ENCODE measurements at regions not wholly inside any gene's neighbourhood (a gene's known extent, or its start where the extent isn't known, plus 50 kb on each side); places are given as distances from the start of the nearest gene placed in this dataset.
"Not testable (repeated sequence)": the region's sequence is repeated elsewhere in the genome, so short reads cannot be mapped to it uniquely, and the experiment has no call there.

DNA sequence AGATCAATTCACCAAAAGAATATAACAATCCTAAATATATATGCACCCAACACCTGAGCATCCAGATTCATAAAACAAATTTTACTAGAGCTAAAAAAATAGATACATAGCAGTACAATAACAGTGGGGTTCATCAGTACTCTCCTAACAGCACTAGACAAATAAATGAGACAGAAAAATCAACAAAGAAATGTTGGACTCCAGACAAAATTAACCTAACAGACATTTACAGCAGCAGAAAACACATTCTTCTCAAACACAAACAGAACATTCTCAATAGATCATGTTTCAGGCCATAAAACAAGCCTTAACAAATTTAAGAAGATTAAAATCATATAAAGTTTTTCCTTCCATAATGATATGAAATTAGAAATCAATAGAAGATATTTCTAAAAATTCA is 124.8 kb upstream of the NECTIN3 start:
- Histone ChIP-seq H3K36me3 (no peaks in the 10 kb centered on the region), H3K9me3 (peaks cover 12% of the 10 kb centered on the region), H3K4me1 (no peaks in the 10 kb centered on the region), H3K27ac (no peak overlapping the region), H3K4me3 (no peak overlapping the region), H3K27me3 (no peaks in the 10 kb centered on the region)
- DNase-seq (no peak), ATAC-seq (no peak)
- intact Hi-C loops (cut with DNase I): no loop called here
- TF ChIP-seq, protein P1, sequence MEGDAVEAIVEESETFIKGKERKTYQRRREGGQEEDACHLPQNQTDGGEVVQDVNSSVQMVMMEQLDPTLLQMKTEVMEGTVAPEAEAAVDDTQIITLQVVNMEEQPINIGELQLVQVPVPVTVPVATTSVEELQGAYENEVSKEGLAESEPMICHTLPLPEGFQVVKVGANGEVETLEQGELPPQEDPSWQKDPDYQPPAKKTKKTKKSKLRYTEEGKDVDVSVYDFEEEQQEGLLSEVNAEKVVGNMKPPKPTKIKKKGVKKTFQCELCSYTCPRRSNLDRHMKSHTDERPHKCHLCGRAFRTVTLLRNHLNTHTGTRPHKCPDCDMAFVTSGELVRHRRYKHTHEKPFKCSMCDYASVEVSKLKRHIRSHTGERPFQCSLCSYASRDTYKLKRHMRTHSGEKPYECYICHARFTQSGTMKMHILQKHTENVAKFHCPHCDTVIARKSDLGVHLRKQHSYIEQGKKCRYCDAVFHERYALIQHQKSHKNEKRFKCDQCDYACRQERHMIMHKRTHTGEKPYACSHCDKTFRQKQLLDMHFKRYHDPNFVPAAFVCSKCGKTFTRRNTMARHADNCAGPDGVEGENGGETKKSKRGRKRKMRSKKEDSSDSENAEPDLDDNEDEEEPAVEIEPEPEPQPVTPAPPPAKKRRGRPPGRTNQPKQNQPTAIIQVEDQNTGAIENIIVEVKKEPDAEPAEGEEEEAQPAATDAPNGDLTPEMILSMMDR (IDR thresholded peaks at IDR 0.05): no peak

DNA sequence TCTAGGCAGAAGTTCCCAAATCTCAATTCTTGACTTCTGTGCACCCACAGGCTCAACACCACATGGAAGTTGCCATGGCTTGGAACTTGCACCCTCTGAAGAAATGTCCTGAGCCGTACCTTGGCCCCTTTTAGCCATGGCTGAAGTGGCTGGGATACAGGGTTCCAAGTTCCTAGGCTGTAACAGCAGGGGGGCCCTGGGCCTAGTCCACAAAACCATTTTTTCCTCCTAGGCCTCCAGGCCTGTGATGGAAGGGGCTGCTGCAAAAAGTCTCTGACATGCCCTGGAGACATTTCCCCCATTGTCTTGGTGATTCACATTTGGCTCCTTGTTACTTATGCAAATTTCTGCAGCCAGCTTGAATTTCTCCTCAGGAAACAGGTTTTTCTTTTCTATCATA is 122.4 kb upstream of the NECTIN3 start:
- H3K9me3 ChIP-seq: peaks cover 12% of the 10 kb centered on the region

DNA sequence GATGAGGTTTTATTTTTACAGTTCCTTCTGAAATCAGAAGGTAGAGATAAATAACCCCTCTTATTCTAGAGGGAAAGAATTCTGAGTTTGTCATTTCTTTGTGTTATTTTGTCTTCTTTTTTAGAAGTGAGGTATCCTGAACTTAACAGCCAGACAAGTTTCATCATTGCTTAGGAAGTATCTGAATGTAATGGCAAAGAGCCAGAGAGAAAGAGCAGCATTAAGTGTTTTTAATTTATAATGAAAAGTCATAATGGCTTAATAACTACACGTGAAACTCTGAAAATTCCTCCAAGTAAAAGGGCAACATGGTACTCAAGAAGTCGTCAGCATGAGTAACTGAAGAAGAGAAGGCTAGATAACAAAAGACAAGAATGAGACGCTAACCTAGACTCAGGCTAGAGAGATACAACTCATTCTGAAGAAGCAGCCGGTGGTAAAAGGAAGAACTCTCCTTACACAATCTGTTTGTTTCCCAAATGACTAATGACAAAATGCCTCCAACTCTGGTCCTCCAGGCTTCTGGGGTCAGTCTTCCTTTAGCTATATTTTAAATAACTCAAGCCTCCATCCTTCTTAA is 116.2 kb upstream of the NECTIN3 start:
- TF ChIP-seq, protein P1 (IDR thresholded peaks at IDR 0.05): no peak
- H3K9me3 ChIP-seq: peaks cover 4% of the 10 kb centered on the region
- H3K4me1 ChIP-seq: no peaks in the 10 kb centered on the region
- DNase-seq (no peak), ATAC-seq (no peak)
- H3K4me3 ChIP-seq: no peak overlapping the region
- no peaks in the 10 kb centered on the region for H3K27me3 ChIP-seq
- intact Hi-C loops (cut with DNase I): no loop called here
- H3K36me3 ChIP-seq: no peaks in the 10 kb centered on the region
- H3K27ac ChIP-seq: no peak overlapping the region

More for the DNA sequence above, 122.4 kb upstream of the NECTIN3 start:
- H3K4me1 ChIP-seq; ATAC-seq; H3K27me3 ChIP-seq; H3K4me3 ChIP-seq; intact Hi-C loops (cut with DNase I); H3K36me3 ChIP-seq; H3K27ac ChIP-seq; DNase-seq: not testable (repeated sequence)

DNA sequence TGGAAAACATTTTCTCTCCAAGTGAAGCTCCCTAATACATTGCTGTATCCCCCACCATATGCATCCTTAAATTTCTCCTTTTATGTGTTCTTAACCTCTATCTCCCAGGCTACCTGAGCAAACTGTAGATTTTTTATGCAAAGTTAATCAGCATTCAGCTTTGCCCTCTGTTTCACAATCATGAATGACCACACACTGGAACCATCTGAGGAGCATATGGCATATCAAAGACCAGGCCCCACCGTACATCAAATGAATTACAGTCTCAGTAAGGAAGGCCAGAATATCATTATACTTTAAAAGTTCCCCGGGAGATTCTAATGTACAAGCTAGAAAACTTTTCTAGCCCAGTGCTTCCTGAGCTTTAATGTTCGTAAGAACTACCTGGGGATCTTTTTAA is 115.5 kb upstream of the NECTIN3 start:
- Histone ChIP-seq H3K27me3 (no peaks in the 10 kb centered on the region), H3K4me3 (no peak overlapping the region), H3K27ac (no peak overlapping the region), H3K9me3 (peaks cover 2% of the 10 kb centered on the region), H3K36me3 (no peaks in the 10 kb centered on the region), H3K4me1 (no peaks in the 10 kb centered on the region)
- no peak for DNase-seq
- no peak for ATAC-seq
- TF ChIP-seq, protein P1 (IDR thresholded peaks at IDR 0.05): no peak
- intact Hi-C loops (cut with DNase I): no loop called here

DNA sequence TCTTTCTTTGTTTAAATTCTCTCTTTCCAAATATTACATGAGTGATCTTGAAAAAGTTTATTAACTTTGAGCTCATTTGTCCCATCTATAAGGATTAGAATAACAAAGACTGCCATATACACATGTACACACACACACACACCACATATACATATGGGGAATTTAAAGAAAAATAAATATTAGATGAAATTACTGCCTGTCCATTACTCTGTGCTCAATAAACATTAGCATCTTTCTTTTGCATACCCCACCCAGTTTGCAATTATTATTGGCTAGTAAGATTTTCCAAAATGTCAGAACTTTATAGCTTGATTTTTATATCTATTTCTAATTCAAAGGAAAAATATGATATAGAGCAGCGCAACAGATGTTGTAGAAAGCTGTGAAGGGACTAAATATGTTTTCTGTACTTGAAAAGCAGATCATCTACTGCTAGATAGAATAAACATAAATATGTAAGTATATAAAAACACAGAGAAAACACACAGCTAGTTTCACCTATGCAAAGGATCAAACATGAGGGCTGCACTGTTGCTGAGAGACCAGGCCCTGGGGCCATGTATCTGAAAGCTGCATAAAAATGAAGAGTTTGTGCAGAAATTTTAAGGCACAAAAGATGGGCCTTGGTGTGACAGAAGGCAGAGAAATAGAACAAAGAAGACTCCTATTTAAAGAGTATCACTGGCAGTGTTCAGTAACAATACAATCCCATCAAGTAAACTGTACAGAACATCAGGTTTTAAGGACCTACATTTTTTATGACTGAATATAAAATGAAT is 114.2 kb upstream of the NECTIN3 start:
- Histone ChIP-seq H3K36me3 (no peaks in the 10 kb centered on the region), H3K27me3 (no peaks in the 10 kb centered on the region), H3K4me1 (no peaks in the 10 kb centered on the region), H3K4me3 (no peak overlapping the region), H3K9me3 (no peaks in the 10 kb centered on the region), H3K27ac (no peak overlapping the region)
- TF ChIP-seq, protein P1 (IDR thresholded peaks at IDR 0.05): no peak
- intact Hi-C loops (cut with DNase I): no loop called here
- DNase-seq (no peak), ATAC-seq (no peak)

DNA sequence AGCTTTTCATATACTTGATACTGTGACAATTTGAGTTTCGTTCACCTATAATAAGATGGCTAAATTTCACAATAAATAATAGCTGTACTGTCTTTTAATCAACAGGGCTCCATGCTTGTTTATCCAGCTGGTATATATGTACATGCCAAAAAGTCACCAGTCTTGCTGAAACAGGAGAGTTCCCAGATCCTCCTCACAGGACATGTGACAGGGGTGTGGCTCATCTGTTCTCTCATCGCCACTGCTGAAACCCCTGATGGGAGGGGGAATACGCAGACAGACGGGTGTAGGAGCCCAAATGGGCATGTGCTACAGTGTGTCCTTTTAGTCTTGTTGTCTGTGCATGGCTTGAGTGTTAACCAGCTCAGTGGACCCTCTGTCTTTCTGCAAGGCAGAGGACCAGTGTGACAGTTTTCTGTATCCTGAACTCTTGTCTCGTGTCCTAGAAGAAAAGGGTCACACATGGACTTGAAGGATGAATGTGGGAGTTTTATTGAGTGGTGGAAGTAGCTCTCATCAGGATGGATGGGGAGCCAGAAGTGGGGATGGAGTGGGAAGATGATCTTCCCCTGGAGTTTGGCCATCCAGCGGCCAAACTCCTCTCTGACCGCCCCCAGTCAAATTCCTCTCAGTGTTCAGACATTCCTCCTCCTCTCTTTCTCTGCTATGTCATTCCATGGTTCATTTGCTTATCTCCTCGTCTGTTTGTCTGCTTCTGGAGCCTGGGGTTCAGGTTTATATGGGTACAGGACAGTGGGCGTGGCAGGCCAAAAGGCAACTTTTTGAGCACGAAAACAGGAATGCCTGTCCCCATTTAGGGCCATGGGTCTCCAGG is 113.1 kb upstream of the NECTIN3 start:
- Histone ChIP-seq H3K4me1 (no peaks in the 10 kb centered on the region), H3K4me3 (no peak overlapping the region), H3K36me3 (no peaks in the 10 kb centered on the region), H3K9me3 (no peaks in the 10 kb centered on the region), H3K27me3 (no peaks in the 10 kb centered on the region), H3K27ac (no peak overlapping the region)
- intact Hi-C loops (cut with DNase I): no loop called here
- no peak for DNase-seq
- no peak for ATAC-seq
- TF ChIP-seq, protein P1 (IDR thresholded peaks at IDR 0.05): no peak

Data from upper lobe of right lung (tissue), 1 donor.